ENCODE measurements at regions not wholly inside any gene's neighbourhood (a gene's known extent, or its start where the extent isn't known, plus 50 kb on each side); places are given as distances from the start of the nearest gene placed in this dataset.
"Not testable (repeated sequence)": the region's sequence is repeated elsewhere in the genome, so short reads cannot be mapped to it uniquely, and the experiment has no call there.

DNA sequence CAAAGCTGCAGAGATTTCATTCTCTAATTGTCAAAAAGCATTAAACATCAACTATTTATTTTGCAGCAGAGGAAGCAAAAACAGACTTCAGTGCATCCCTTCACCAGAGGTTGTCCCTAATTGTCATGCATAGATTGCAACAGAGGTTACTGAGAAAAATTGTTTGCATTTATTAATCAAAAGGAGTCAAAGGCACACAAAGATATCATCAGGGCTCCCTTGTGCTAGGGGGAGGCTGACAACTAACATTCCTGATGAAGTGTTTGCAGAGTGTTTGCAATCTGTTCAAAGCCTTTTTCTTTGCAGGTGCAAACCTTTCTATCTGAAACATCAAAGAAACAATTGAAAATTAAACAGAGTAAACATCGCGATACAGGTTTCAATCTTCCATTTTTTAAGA lies 227.5 kb downstream of the TEX36 start:
- DNase-seq (ENCODE audit: low read depth) = no peak

DNA sequence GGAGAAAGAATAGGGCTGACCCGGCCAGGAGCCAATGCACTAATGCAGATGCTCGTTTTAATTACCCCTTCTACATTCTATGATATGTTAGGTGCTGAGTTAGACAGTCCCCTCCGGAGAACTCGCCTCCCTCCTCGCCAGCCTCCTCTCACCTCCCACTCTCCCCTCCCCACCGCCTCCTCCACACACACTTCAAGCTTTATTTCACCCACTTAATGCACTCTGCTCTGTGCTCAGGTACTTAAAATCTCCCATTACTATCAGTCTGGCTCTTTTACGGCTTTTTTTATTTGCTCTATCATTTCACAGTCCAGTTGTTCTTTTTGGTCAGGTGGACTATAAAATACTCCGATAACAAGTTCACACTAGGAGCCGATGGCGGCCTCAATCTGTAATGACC lies 231.6 kb downstream of the TEX36 start:
- no peak for DNase-seq (ENCODE audit: low read depth)

- no peak for DNase-seq (ENCODE audit: low read depth)
These were observed 232.7 kb downstream of the TEX36 start for GRCh38 chr10:125450218-125450617.

- no peak for DNase-seq (ENCODE audit: low read depth)
These were observed 233.4 kb downstream of the TEX36 start for GRCh38 chr10:125449571-125449970.

DNA sequence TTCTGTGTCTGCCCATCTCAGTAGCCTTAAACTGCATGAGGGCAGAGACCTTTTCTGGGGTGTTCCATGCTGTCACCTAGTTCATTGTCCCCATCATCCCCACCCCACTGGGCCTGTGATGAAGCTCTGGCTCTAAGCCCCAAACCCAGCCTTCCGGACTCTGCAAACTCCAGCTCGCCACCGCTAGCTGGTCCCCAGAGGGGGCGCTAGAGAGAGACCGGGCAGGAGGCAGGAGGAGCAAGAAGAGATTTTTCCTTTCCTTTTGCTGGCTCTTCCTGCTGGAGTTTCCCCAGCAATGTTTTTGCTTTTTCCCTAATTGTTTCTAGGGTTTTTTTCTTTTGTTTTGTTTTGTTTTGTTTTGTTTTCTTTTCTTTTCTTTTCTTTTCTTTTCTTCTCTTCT lies 234.4 kb downstream of the TEX36 start:
- no peak for DNase-seq (ENCODE audit: low read depth)

- no peak for DNase-seq (ENCODE audit: low read depth)
These were observed 238.2 kb downstream of the TEX36 start for GRCh38 chr10:125444790-125445189.

- no peak for DNase-seq (ENCODE audit: low read depth)
These were observed 240.0 kb downstream of the TEX36 start for GRCh38 chr10:125442856-125443540.

- DNase-seq (ENCODE audit: low read depth) = peak; percentile 1
These were observed 241.8 kb downstream of the TEX36 start for GRCh38 chr10:125441151-125441550.

GRCh38 chr10:125431149-125431548 lies 251.8 kb downstream of the TEX36 start:
- DNase-seq (ENCODE audit: low read depth) = no peak

DNA sequence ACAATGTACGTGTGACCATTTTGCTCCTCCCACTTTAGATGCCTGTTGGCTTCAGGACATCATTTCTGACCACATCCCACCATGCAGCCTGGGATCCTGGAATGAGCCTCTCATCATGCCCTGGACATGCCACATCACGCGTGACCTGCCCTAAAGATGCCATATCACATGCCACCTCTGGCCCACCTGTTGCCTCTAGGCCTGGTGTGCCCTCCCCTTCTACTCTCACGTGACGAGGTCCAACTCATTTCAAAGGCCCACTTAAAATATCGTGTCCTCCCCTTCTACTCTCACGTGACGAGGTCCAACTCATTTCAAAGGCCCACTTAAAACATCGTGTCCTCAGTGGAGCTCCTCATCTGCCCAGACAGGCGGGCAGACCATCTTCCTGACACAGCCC lies 254.9 kb downstream of the TEX36 start:
- DNase-seq (ENCODE audit: low read depth) = no peak

DNA sequence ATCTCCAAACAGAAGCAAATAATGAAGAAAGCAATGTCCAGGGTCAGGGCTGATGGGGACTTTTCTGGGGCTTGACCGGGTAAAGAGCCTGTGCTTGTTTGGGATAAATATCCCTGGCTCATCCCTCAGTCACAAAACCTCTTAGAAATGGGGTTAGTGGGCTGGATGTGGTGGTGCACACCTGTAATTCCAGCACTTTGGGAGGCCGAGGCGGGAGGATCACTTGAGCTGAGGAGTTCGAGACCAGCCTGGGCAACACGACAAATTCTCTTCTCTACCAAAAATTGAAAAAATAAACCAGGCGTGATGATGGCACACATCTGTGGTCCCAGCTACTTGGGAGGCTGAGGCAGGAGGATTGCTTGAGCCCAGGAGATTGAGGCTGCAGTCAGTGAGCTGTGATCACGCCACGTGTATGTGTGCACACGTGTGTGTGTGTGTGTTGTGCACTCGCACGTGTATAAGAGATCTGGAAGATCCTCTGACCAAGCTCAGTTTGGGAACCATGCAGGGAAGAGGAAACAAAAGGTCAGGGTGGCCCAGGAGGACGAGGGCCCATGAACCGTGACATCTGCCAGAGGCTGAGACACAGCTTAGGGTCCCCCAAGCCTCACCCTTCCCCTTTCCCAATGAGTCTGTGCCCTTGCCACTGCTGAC lies 258.6 kb downstream of the TEX36 start:
- DNase-seq (ENCODE audit: low read depth) = no peak

GRCh38 chr10:125423569-125423968 lies 259.4 kb downstream of the TEX36 start:
- DNase-seq (ENCODE audit: low read depth) = no peak

GRCh38 chr10:125419831-125420230 lies 259.5 kb upstream of the CTBP2 start:
- DNase-seq (ENCODE audit: low read depth) = no peak

DNA sequence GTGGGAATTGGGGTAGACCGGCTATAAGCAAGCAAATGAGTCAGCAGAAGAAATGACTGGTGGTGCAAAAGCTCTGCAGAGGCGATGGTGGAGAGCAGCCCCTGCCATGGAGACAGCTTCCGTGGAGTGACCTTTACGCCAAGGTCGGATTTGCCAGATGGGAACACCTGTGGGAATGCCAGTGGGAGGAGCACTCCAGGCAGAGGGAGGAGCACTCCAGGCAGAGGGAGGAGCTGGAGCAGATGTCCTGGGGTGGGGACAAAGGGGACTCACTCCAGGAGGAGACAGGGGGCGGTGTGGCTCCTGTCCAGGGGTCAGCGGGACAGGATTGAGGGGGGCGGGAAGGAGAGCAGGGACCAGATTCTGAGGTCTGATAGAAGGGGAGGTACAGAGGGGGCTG lies 258.8 kb upstream of the CTBP2 start:
- no peak for DNase-seq (ENCODE audit: low read depth)

DNA sequence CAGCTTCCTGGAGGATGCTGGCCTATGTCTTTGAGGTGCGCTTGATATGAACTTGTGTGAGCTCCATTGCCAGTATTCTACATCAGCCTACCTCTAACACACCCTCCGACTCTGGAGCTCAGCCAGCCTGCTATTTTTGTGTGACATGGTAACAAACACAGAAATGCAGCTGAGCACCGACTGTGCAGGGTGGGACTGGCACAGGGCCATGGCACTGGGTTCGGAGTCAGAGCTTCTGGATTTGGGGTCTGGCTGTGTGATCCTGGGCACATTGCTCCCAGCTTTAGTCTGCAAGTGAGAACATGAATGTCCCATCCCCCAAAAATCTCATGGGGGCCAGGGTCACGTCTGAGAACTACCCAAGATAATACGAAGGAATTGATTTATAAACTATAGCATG lies 257.2 kb upstream of the CTBP2 start:
- no peak for DNase-seq (ENCODE audit: low read depth)

DNA sequence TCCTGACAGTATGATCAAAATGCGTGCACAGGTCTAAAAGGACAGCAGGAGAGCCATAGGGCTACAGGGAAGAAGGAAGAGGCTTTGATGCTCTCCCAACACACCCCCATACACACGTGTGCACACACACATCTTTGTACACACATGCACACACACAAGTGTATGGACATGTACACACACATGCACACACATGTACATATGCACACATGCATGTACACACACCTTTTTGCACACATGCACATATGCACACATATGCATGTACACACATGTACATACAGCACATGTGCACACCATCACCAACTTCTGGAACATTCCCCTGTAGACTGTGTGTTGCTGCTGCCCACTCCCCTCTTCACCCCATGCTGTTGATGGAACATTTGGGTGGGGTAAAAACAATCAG lies 255.6 kb upstream of the CTBP2 start:
- DNase-seq (ENCODE audit: low read depth) = no peak

GRCh38 chr10:125415006-125415633 lies 254.8 kb upstream of the CTBP2 start:
- DNase-seq (ENCODE audit: low read depth) = no peak

GRCh38 chr10:125411724-125412123 lies 251.4 kb upstream of the CTBP2 start:
- peak; percentile 67 for DNase-seq (ENCODE audit: low read depth)

DNA sequence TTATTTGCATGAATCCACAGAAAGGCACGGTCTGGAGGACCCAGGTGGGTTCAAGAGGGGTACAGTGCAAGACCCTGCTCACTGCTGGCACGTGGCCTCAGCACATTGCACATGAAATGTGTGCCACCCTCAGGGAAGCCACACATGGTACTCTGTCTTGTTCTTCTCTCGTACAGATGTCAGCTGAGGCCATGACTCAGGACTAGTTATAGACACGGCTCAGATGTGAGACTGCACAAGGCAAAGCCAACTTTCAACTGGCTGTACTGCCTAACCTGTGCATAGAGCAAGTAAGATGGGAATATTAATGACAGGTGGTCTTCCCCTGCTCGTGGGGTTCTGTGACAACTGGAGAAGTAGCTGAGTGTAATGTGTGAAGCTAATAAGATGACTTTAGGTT lies 249.4 kb upstream of the CTBP2 start:
- no peak for DNase-seq (ENCODE audit: low read depth)

- no peak for DNase-seq (ENCODE audit: low read depth)
These were observed 247.2 kb upstream of the CTBP2 start for GRCh38 chr10:125407557-125407956.

DNA sequence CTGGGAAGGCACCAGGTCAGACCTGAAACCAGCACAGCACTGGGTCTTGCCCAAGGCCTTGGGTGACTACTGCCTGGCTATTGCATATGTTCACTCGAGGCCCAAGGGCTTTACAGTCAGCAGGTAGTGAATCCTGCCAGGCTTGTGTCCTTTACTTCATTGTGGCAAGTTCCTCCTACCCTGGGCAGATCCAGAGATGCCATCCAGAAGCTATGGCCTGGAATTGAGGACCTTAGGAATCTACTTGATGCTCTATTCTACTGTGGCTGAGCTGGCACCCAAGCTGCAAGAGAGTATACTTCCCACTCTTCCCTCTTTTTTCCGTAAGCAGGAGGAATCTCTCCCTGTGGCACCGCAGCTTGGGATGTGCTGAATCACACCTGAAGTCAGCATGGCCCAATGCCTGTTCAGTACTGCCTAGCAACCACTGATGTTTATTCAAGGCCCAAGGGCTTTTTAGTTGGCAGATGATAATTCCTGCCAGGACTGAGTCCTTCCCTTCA lies 246.7 kb upstream of the CTBP2 start:
- peak; percentile 4 for DNase-seq (ENCODE audit: low read depth)

DNA sequence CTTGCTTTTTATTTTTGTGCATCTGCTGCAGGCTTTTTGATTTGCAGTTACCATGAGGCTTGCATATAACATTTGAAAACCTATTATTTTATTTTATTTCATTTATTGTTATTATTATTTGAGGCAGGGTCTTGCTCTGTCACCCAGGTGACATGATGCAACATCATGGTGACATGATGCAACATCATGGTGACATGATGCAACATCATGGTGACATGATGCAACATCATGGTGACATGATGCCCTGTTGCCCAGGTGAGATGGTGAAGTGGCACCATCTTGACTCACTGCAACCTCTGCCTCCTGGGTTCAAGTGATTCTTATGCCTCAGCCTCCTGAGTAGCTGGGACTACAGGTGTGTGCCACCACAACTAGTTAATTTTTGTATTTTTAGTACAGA lies 244.5 kb upstream of the CTBP2 start:
- not testable (repeated sequence) for DNase-seq (ENCODE audit: low read depth)

- DNase-seq (ENCODE audit: low read depth) = no peak
These were observed 241.1 kb upstream of the CTBP2 start for GRCh38 chr10:125401462-125401861.
